SK-N-SH treated with all-trans-retinoic acid at 6 μM for 48 hours (cell line): ENCODE measurements at regions not wholly inside any gene's neighbourhood (a gene's known extent, or its start where the extent isn't known, plus 50 kb on each side); places are given as distances from the start of the nearest gene placed in this dataset.

ENCODE experiments used
- PATZ1 ChIP-seq: fragments of 250-450 bp; sonication (Bioruptor Pico); IDR thresholded peaks from 2 replicates; pipeline ENCODE4 v1.8.0; 2020; ENCODE audit warnings: mild to moderate bottlenecking, moderate library complexity, borderline replicate concordance
- POU6F1 ChIP-seq: fragments of 250-450 bp; sonication (Bioruptor Pico); IDR thresholded peaks from 2 replicates; pipeline ENCODE4 v1.8.0; 2021; ENCODE audit warnings: low read depth, mild to moderate bottlenecking, moderate library complexity, borderline replicate concordance
- ZNF8 ChIP-seq: fragments of 450-650 bp; formaldehyde crosslinking; IDR thresholded peaks from 2 replicates; pipeline ENCODE4 v1.5.0; 2020; ENCODE audit warnings: mild to moderate bottlenecking, moderate library complexity

GRCh38 chr3:72085036-72085435 lies 300.1 kb upstream of the PROK2 start:
- TF ChIP-seq PATZ1 (CRISPR knock-in tag), result no peak
- no peak for TF ChIP-seq ZNF8 (CRISPR knock-in tag)
- no peak for TF ChIP-seq POU6F1 (CRISPR knock-in tag)
